ENCODE measurements at regions not wholly inside any gene's neighbourhood (a gene's known extent, or its start where the extent isn't known, plus 50 kb on each side); places are given as distances from the start of the nearest gene placed in this dataset.

DNA sequence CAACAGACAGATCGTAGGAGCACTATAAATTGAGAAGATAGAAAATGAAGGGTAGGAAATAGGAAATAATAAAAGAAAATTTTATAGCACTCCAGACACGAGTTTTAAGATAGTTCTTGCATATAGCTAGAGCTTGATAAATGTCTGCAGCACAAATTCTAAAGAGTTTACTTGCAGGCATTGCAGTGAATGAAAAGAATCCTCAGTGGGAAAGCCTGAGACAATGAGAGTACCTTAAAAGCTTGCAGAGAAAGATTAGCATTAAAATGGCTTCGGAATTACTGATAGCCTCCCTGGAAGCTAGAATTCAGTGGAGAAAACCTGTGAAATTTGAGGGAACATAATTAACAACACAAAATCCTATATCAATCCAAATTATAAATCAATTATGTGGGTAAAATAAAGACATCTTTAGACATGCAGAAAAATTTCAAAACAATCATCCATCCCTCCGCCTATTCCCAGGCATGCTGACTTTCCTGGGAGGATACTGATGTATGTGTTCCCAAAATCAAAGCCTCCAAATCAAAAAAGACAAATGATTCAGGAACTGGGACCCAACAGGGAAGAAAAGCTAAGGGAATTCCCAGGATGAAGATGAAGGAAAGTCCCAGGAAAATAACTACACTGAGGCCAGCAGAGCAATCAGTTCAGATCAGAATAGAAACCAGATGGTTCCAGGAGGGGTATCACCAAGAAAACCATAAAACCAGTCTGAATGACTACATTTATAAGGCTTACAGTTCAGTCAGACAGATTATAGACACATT lies 305.9 kb upstream of the USP25 start:
- no peak for DNase-seq
- Histone ChIP-seq H3K27me3 (ENCODE audit: insufficient read depth, low read depth, severe bottlenecking) (no peaks in the 10 kb centered on the region), H3K27ac (no peak overlapping the region), H3K4me3 (ENCODE audit: low read depth, low read length) (no peak overlapping the region), H3K36me3 (no peaks in the 10 kb centered on the region), H3K9me3 (ENCODE audit: severe bottlenecking) (no peaks in the 10 kb centered on the region)
- TF ChIP-seq, protein P1, sequence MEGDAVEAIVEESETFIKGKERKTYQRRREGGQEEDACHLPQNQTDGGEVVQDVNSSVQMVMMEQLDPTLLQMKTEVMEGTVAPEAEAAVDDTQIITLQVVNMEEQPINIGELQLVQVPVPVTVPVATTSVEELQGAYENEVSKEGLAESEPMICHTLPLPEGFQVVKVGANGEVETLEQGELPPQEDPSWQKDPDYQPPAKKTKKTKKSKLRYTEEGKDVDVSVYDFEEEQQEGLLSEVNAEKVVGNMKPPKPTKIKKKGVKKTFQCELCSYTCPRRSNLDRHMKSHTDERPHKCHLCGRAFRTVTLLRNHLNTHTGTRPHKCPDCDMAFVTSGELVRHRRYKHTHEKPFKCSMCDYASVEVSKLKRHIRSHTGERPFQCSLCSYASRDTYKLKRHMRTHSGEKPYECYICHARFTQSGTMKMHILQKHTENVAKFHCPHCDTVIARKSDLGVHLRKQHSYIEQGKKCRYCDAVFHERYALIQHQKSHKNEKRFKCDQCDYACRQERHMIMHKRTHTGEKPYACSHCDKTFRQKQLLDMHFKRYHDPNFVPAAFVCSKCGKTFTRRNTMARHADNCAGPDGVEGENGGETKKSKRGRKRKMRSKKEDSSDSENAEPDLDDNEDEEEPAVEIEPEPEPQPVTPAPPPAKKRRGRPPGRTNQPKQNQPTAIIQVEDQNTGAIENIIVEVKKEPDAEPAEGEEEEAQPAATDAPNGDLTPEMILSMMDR (IDR thresholded peaks at IDR 0.05; ENCODE audit: low read depth, low read length), result no peak

DNA sequence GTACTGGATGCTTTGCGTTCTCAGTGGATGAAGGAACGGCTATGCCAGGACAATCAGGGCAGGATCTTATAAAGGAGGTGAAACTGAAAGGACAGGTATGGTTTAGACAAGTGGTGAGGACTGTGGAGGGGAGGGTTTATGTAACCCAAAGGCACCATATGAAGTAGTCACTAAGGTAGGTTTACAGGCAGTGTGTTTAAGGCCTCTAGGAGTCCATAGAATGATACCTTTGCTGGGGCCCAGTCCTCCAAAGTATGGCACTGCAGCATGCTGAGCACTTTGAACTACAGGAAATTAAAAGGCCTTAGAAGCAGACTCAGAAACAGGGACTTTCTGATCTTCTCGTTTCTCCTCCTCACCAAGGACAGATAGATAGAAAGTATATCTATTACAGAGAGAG lies 304.7 kb upstream of the USP25 start:
- no peak for DNase-seq
- H3K27me3 ChIP-seq (ENCODE audit: insufficient read depth, low read depth, severe bottlenecking), result no peaks in the 10 kb centered on the region
- no peaks in the 10 kb centered on the region for H3K9me3 ChIP-seq (ENCODE audit: severe bottlenecking)
- no peak overlapping the region for H3K27ac ChIP-seq
- H3K4me3 ChIP-seq (ENCODE audit: low read depth, low read length), result no peak overlapping the region
- TF ChIP-seq, protein P1 (IDR thresholded peaks at IDR 0.05; ENCODE audit: low read depth, low read length), result no peak
- H3K36me3 ChIP-seq, result no peaks in the 10 kb centered on the region

DNA sequence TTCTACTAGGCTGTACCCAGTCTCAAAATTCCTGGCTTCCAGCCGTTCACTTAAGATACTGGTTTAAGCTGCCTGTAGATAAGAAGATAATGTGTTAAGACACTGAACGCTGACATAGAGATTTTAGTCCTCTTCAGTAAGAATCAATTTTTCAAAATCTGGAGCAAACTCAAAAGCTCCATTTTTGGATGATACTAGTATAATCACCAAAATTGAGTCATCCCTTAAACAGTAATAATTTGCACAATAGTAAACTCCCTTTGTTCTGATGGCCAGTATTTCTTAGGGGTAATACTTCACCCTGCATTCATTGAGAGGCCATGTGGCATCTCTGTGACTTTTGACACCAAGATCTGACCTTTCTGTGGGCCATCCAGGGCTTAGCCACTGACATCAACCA lies 299.8 kb upstream of the USP25 start:
- TF ChIP-seq, protein P1 (IDR thresholded peaks at IDR 0.05; ENCODE audit: low read depth, low read length), result no peak
- Histone ChIP-seq H3K9me3 (ENCODE audit: severe bottlenecking) (no peaks in the 10 kb centered on the region), H3K27ac (no peak overlapping the region)

DNA sequence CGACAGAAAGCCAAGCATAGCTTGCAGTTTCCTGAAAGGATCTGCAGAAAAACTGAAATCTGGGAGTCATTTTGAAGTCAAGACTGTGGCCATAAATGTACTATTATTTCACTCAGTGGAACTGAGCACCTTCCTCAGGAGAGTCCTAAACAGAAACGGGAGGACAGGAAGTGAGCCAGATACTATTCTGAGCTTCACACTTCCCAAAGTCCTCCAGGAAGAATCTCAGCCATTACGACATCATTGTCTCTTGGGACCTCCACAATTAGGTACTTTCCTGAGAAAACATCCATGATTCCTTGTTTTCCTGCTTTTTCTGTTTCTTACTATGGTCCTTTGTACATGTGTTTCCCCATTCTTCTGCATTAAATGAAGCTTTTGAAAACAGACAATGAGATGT lies 299.2 kb upstream of the USP25 start:
- H3K4me3 ChIP-seq (ENCODE audit: low read depth, low read length), result no peak overlapping the region
- DNase-seq, result no peak
- TF ChIP-seq, protein P1 (IDR thresholded peaks at IDR 0.05; ENCODE audit: low read depth, low read length), result no peak
- H3K36me3 ChIP-seq, result no peaks in the 10 kb centered on the region
- H3K27ac ChIP-seq, result no peak overlapping the region
- H3K9me3 ChIP-seq (ENCODE audit: severe bottlenecking), result no peaks in the 10 kb centered on the region
- no peaks in the 10 kb centered on the region for H3K27me3 ChIP-seq (ENCODE audit: insufficient read depth, low read depth, severe bottlenecking)

More for the DNA sequence above, 299.8 kb upstream of the USP25 start:
- H3K27me3 ChIP-seq (ENCODE audit: insufficient read depth, low read depth, severe bottlenecking), result no peaks in the 10 kb centered on the region
- DNase-seq, result no peak
- H3K4me3 ChIP-seq (ENCODE audit: low read depth, low read length), result no peak overlapping the region
- H3K36me3 ChIP-seq, result no peaks in the 10 kb centered on the region

DNA sequence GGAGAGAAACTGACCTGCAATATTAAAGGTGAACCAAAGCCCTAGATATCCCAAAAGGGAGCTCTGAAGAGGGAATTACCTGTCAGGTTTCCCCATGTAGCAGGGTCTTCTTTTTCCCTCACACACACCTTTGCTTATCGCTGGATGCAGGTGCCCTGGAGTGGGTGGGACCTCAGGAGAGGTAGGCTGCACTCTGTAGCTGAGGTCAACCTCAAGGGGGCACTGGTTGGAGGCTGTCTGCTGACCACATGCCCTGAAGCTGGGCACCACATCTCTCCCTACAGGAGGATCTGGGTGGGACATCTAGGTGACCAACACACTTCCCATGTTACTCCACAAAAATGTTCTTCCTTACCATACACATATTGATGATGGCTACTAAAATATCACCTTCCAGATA lies 298.7 kb upstream of the USP25 start:
- peak; percentile 10 for DNase-seq
- H3K27me3 ChIP-seq (ENCODE audit: insufficient read depth, low read depth, severe bottlenecking), result no peaks in the 10 kb centered on the region
- no peak overlapping the region for H3K4me3 ChIP-seq (ENCODE audit: low read depth, low read length)
- TF ChIP-seq, protein P1 (IDR thresholded peaks at IDR 0.05; ENCODE audit: low read depth, low read length), result peak; percentile 24; the same call in 1 of the 2 replicates
- no peak overlapping the region for H3K27ac ChIP-seq
- no peaks in the 10 kb centered on the region for H3K9me3 ChIP-seq (ENCODE audit: severe bottlenecking)
- H3K36me3 ChIP-seq, result no peaks in the 10 kb centered on the region

DNA sequence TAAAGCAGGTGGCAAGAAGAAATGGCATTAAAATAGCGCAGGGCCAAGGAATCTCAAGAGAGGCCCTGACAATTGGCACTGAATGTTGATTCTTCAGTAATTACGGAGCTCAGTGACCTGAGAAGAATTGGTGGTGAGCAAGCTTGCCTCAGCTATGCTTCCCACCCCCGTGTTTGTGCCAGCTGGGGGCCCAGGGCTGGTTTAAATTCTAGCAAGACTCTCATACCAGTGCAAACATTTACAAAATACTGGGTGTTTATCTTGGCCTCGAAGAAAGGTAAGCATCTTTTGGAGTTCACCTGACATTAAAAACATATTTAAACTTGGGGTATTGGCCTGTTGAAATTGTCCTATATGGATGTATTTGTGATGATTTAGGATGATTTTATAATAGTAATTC lies 296.7 kb upstream of the USP25 start:
- DNase-seq, result no peak
- no peaks in the 10 kb centered on the region for H3K27me3 ChIP-seq (ENCODE audit: insufficient read depth, low read depth, severe bottlenecking)
- no peak overlapping the region for H3K4me3 ChIP-seq (ENCODE audit: low read depth, low read length)
- no peaks in the 10 kb centered on the region for H3K36me3 ChIP-seq
- TF ChIP-seq, protein P1 (IDR thresholded peaks at IDR 0.05; ENCODE audit: low read depth, low read length), result no peak
- no peaks in the 10 kb centered on the region for H3K9me3 ChIP-seq (ENCODE audit: severe bottlenecking)
- no peak overlapping the region for H3K27ac ChIP-seq

Measured in WERI-Rb-1 (cell line).